ENCODE measurements at regions not wholly inside any gene's neighbourhood (a gene's known extent, or its start where the extent isn't known, plus 50 kb on each side); places are given as distances from the start of the nearest gene placed in this dataset.

DNA sequence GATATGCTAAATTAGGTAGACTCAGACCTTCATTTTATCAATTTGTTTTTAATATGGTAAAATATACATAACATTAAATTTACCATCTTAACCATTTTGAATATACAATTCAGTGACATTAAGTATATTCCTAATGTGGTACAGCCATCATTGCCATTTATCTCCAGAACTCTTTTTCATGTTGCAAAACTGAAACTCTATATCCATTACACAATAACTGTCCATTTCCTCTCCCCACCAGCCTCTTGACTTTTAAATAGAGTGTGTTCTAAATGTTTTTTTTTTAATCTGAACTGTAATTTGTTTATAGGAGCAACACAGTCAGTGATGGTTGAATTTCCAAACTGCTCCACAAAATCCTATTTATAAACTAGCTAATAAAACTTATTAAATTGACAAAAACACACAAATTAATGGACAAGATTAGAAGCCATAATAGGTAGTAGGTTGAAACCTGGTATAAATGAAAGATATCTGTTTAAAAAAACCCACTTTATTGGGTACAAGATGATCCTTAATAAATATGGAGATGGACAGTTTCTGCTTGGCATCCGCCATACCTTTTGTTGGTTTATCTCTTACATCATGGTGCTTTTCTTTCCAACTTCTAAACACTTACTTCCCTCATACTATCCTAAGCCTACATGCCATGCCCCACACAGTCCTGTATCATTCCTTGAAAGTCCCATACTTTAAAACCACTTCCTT, 142.4 kb downstream of the ZPLD1 start:
- TF ChIP-seq, protein P1, sequence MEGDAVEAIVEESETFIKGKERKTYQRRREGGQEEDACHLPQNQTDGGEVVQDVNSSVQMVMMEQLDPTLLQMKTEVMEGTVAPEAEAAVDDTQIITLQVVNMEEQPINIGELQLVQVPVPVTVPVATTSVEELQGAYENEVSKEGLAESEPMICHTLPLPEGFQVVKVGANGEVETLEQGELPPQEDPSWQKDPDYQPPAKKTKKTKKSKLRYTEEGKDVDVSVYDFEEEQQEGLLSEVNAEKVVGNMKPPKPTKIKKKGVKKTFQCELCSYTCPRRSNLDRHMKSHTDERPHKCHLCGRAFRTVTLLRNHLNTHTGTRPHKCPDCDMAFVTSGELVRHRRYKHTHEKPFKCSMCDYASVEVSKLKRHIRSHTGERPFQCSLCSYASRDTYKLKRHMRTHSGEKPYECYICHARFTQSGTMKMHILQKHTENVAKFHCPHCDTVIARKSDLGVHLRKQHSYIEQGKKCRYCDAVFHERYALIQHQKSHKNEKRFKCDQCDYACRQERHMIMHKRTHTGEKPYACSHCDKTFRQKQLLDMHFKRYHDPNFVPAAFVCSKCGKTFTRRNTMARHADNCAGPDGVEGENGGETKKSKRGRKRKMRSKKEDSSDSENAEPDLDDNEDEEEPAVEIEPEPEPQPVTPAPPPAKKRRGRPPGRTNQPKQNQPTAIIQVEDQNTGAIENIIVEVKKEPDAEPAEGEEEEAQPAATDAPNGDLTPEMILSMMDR (IDR thresholded peaks at IDR 0.05): no peak
- no peak for TF ChIP-seq ZFX (IDR thresholded peaks at IDR 0.05; ENCODE audit: borderline replicate concordance)

All from 22Rv1 (cell line).